Panc1 (cell line): ENCODE measurements at regions not wholly inside any gene's neighbourhood (a gene's known extent, or its start where the extent isn't known, plus 50 kb on each side); places are given as distances from the start of the nearest gene placed in this dataset.

Experiments
- POLR2AphosphoS5 ChIP-seq: IDR thresholded peaks from 2 replicates; pipeline ENCODE4 v1.6.1; 2012; ENCODE audit warnings: mild to moderate bottlenecking, low read depth, low read length, moderate library complexity
- TCF7L2 ChIP-seq: IDR thresholded peaks from 2 replicates; pipeline ENCODE4 v1.6.1; 2011; ENCODE audit warnings: mild to moderate bottlenecking, low read depth, low read length, inconsistent platforms
- TF ChIP-seq, protein P1 (sequence below): fragments of 450-650 bp; IDR thresholded peaks from 2 replicates; pipeline ENCODE4 v1.5.1; 2017; ENCODE audit warnings: mild to moderate bottlenecking
- TF ChIP-seq, protein P2 (sequence below), 2 experiments: IDR thresholded peaks; 2 replicates each; pipeline ENCODE4 v1.6.1; 2011 to 2012; ENCODE audit warnings: low read depth in 2 of 2, control low read depth in 1 of 2, low read length in 1 of 2, mild to moderate bottlenecking in 1 of 2, moderate library complexity in 1 of 2; ENCODE audit not compliant: insufficient read depth in 1 of 2

DNA sequence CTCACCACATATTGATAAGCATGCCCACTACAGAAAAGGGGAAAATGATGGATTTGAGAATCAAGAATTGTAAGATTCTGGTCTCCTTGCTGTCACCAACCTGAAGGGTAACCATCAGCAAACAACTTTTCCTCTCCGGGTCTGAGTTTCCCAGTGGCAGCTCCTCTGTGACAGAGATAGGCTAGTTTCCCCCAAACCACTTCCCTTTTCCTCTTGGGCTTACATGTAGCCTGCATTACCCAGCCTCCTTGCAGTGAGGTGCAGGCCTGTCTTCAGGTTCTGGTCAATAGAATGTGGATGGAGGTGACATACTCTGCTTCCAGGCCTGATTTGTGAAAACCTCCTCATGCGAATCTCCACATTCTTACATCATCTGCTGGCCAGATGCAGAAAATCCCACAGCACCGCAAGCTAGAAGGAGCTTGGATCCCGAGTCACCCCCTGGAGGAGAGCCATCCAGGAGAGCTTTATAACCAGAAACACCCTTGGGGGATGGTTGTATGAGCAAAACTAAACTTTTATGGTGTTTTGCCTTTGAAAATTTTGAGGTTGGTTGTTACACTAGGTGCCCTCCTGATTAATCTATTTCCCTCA is 206.1 kb downstream of the RGS3 start:
- TF ChIP-seq, protein P1, sequence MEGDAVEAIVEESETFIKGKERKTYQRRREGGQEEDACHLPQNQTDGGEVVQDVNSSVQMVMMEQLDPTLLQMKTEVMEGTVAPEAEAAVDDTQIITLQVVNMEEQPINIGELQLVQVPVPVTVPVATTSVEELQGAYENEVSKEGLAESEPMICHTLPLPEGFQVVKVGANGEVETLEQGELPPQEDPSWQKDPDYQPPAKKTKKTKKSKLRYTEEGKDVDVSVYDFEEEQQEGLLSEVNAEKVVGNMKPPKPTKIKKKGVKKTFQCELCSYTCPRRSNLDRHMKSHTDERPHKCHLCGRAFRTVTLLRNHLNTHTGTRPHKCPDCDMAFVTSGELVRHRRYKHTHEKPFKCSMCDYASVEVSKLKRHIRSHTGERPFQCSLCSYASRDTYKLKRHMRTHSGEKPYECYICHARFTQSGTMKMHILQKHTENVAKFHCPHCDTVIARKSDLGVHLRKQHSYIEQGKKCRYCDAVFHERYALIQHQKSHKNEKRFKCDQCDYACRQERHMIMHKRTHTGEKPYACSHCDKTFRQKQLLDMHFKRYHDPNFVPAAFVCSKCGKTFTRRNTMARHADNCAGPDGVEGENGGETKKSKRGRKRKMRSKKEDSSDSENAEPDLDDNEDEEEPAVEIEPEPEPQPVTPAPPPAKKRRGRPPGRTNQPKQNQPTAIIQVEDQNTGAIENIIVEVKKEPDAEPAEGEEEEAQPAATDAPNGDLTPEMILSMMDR: no peak
- TF ChIP-seq, protein P2, sequence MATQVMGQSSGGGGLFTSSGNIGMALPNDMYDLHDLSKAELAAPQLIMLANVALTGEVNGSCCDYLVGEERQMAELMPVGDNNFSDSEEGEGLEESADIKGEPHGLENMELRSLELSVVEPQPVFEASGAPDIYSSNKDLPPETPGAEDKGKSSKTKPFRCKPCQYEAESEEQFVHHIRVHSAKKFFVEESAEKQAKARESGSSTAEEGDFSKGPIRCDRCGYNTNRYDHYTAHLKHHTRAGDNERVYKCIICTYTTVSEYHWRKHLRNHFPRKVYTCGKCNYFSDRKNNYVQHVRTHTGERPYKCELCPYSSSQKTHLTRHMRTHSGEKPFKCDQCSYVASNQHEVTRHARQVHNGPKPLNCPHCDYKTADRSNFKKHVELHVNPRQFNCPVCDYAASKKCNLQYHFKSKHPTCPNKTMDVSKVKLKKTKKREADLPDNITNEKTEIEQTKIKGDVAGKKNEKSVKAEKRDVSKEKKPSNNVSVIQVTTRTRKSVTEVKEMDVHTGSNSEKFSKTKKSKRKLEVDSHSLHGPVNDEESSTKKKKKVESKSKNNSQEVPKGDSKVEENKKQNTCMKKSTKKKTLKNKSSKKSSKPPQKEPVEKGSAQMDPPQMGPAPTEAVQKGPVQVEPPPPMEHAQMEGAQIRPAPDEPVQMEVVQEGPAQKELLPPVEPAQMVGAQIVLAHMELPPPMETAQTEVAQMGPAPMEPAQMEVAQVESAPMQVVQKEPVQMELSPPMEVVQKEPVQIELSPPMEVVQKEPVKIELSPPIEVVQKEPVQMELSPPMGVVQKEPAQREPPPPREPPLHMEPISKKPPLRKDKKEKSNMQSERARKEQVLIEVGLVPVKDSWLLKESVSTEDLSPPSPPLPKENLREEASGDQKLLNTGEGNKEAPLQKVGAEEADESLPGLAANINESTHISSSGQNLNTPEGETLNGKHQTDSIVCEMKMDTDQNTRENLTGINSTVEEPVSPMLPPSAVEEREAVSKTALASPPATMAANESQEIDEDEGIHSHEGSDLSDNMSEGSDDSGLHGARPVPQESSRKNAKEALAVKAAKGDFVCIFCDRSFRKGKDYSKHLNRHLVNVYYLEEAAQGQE (IDR thresholded peaks at IDR 0.05; ENCODE audit: insufficient read depth in 1 of 2, low read depth in 2 of 2, low read length in 1 of 2): no peak
- no peak for TF ChIP-seq POLR2AphosphoS5
- no peak for TF ChIP-seq TCF7L2
